K562 (cell line): ENCODE measurements at regions not wholly inside any gene's neighbourhood (a gene's known extent, or its start where the extent isn't known, plus 50 kb on each side); places are given as distances from the start of the nearest gene placed in this dataset.

Experiments used
- CEBPB ChIP-seq: fragments of 450-650 bp; IDR thresholded peaks from 2 replicates; pipeline ENCODE4 v1.6.1; 2016; ENCODE audit warnings: missing genetic modification characterization, missing compliant biosample characterization
- ESRRA ChIP-seq: fragments of 450-650 bp; IDR thresholded peaks from 2 replicates; pipeline ENCODE4 v1.6.1; 2014; ENCODE audit warnings: low read depth, mild to moderate bottlenecking, moderate library complexity, borderline replicate concordance
- FOXM1 ChIP-seq, 2 experiments: fragments of 450-650 bp in 1 of 2; sonication (generic) in 1 of 2; formaldehyde crosslinking in 1 of 2; IDR thresholded peaks; 2 replicates each; pipeline versions ENCODE4 v1.6.1 to v1.9.0; 2017 to 2022; ENCODE audit warnings: low read depth in 2 of 2, mild to moderate bottlenecking in 2 of 2, missing genetic modification reagents in 1 of 2, moderate library complexity in 1 of 2
- POU5F1 ChIP-seq: fragments of 150-350 bp; IDR thresholded peaks from 2 replicates; pipeline ENCODE4 v1.6.1; 2014; ENCODE audit warnings: borderline replicate concordance, low read length, low read depth, mild to moderate bottlenecking; ENCODE audit not compliant: partially characterized antibody
- SMAD4 ChIP-seq: fragments of 250-450 bp; sonication (Bioruptor Pico); conservative IDR thresholded peaks from 2 replicates; pipeline ENCODE4 v1.8.0; 2021; ENCODE audit warnings: inconsistent platforms, mild to moderate bottlenecking, moderate library complexity
- ZNF143 ChIP-seq: sonication (generic); formaldehyde crosslinking; IDR thresholded peaks from 2 replicates; pipeline ENCODE4 v1.9.0; 2022; ENCODE audit warnings: mild to moderate bottlenecking, missing genetic modification reagents
- ZNF644 ChIP-seq: fragments of 200-800 bp; sonication (Bioruptor generic); IDR thresholded peaks from 2 replicates; pipeline ENCODE4 v1.6.1; 2016; ENCODE audit warnings: low read depth, missing genetic modification characterization, missing compliant biosample characterization
- TF ChIP-seq, protein P1 (sequence below): IDR thresholded peaks from 3 replicates; pipeline ENCODE4 v1.6.1; 2011; ENCODE audit warnings: borderline replicate concordance, mild to moderate bottlenecking; ENCODE audit not compliant: insufficient read length, insufficient read depth
- TF ChIP-seq, protein P2 (sequence below): fragments of 250-450 bp; sonication (Bioruptor Pico); IDR thresholded peaks from 2 replicates; pipeline ENCODE4 v1.4.0; 2020; ENCODE audit warnings: mild to moderate bottlenecking, moderate library complexity
- TF ChIP-seq, protein P3 (sequence below): sonication (generic); formaldehyde crosslinking; IDR thresholded peaks from 2 replicates; pipeline ENCODE4 v1.8.0; 2023; ENCODE audit warnings: mild to moderate bottlenecking, missing genetic modification reagents
- TF ChIP-seq, protein P4 (sequence below): fragments of 250-450 bp; sonication (Bioruptor Pico); IDR thresholded peaks from 2 replicates; pipeline ENCODE4 v1.8.0; 2022; ENCODE audit warnings: moderate library complexity, mild to moderate bottlenecking, inconsistent platforms

DNA sequence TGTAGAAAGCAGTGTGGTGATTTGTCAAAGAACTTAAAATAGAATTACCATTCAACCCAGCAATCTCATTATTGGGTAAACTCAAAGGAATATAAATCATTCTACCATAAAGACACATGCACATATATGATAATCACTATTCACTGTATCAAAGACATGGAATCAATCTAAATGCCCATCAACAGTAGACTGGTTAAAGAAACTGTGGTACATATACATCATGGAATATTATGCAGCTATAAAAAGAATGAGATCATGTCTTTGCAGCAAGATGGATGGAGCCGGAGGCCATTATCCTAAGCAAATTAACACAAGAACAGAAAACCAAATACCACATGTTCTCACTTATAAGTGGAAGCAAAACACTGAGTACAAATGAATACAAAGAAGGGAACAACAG, 281.5 kb upstream of the MAGI2 start (continued):
- TF ChIP-seq ZNF644: no peak
- TF ChIP-seq, protein P1, sequence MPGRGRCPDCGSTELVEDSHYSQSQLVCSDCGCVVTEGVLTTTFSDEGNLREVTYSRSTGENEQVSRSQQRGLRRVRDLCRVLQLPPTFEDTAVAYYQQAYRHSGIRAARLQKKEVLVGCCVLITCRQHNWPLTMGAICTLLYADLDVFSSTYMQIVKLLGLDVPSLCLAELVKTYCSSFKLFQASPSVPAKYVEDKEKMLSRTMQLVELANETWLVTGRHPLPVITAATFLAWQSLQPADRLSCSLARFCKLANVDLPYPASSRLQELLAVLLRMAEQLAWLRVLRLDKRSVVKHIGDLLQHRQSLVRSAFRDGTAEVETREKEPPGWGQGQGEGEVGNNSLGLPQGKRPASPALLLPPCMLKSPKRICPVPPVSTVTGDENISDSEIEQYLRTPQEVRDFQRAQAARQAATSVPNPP: no peak
- TF ChIP-seq FOXM1 (IDR thresholded peaks at IDR 0.05; ENCODE audit: low read depth): no peak
- no peak for TF ChIP-seq FOXM1 (CRISPR knock-in tag; IDR thresholded peaks at IDR 0.05; ENCODE audit: low read depth)
- TF ChIP-seq, protein P2, sequence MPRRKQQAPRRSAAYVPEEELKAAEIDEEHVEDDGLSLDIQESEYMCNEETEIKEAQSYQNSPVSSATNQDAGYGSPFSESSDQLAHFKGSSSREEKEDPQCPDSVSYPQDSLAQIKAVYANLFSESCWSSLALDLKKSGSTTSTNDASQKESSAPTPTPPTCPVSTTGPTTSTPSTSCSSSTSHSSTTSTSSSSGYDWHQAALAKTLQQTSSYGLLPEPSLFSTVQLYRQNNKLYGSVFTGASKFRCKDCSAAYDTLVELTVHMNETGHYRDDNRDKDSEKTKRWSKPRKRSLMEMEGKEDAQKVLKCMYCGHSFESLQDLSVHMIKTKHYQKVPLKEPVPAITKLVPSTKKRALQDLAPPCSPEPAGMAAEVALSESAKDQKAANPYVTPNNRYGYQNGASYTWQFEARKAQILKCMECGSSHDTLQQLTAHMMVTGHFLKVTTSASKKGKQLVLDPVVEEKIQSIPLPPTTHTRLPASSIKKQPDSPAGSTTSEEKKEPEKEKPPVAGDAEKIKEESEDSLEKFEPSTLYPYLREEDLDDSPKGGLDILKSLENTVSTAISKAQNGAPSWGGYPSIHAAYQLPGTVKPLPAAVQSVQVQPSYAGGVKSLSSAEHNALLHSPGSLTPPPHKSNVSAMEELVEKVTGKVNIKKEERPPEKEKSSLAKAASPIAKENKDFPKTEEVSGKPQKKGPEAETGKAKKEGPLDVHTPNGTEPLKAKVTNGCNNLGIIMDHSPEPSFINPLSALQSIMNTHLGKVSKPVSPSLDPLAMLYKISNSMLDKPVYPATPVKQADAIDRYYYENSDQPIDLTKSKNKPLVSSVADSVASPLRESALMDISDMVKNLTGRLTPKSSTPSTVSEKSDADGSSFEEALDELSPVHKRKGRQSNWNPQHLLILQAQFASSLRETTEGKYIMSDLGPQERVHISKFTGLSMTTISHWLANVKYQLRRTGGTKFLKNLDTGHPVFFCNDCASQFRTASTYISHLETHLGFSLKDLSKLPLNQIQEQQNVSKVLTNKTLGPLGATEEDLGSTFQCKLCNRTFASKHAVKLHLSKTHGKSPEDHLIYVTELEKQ (CRISPR knock-in tag): no peak
- TF ChIP-seq, protein P3, sequence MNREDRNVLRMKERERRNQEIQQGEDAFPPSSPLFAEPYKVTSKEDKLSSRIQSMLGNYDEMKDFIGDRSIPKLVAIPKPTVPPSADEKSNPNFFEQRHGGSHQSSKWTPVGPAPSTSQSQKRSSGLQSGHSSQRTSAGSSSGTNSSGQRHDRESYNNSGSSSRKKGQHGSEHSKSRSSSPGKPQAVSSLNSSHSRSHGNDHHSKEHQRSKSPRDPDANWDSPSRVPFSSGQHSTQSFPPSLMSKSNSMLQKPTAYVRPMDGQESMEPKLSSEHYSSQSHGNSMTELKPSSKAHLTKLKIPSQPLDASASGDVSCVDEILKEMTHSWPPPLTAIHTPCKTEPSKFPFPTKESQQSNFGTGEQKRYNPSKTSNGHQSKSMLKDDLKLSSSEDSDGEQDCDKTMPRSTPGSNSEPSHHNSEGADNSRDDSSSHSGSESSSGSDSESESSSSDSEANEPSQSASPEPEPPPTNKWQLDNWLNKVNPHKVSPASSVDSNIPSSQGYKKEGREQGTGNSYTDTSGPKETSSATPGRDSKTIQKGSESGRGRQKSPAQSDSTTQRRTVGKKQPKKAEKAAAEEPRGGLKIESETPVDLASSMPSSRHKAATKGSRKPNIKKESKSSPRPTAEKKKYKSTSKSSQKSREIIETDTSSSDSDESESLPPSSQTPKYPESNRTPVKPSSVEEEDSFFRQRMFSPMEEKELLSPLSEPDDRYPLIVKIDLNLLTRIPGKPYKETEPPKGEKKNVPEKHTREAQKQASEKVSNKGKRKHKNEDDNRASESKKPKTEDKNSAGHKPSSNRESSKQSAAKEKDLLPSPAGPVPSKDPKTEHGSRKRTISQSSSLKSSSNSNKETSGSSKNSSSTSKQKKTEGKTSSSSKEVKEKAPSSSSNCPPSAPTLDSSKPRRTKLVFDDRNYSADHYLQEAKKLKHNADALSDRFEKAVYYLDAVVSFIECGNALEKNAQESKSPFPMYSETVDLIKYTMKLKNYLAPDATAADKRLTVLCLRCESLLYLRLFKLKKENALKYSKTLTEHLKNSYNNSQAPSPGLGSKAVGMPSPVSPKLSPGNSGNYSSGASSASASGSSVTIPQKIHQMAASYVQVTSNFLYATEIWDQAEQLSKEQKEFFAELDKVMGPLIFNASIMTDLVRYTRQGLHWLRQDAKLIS (CRISPR knock-in tag): no peak
- TF ChIP-seq, protein P4, sequence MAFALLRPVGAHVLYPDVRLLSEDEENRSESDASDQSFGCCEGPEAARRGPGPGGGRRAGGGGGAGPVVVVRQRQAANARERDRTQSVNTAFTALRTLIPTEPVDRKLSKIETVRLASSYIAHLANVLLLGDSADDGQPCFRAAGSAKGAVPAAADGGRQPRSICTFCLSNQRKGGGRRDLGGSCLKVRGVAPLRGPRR (CRISPR knock-in tag): no peak
- TF ChIP-seq POU5F1: no peak
- TF ChIP-seq CEBPB (tag): no peak
- TF ChIP-seq ESRRA: no peak
- no peak for TF ChIP-seq ZNF143
- TF ChIP-seq SMAD4 (CRISPR knock-in tag): no peak
